ENCODE measurements at regions not wholly inside any gene's neighbourhood (a gene's known extent, or its start where the extent isn't known, plus 50 kb on each side); places are given as distances from the start of the nearest gene placed in this dataset.
A peak's percentile ranks its signal among the peaks of the same experiment; 100 is the strongest.
"Not testable (repeated sequence)": the region's sequence is repeated elsewhere in the genome, so short reads cannot be mapped to it uniquely, and the experiment has no call there.

- no peak overlapping the region for H3K27ac ChIP-seq
- TF ChIP-seq CTCF (conservative IDR thresholded peaks at IDR 0.05; ENCODE audit: low read depth) = no peak
- ChIA-PET CTCF (no interaction called here), POLR2A (ENCODE audit: low non-redundant PET) (no interaction called here)
- DNase-seq (ENCODE audit: low spot score) = no peak
Observed at GRCh38 chr2:94753466-94753998, 117.7 kb upstream of the TEKT4 start.

DNA sequence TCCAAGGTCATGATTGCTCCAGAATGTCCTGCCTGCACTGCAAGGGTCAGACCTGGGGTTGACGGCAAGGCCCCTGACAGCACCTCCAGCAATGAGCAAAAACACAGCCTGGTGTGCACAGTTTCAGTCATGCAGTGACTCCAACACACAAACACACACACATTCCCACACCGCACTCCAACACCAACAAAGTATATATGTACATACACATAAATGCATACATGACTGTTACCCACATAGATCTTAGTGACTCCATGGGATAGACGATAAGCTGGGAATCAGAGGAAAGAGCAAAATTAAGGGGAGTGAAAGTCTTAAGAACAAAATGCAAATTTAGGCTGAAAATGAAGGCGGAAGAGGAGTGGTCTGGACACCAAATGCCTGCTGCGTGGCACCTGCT is 112.7 kb upstream of the TEKT4 start:
- ChIA-PET CTCF (no interaction called here), POLR2A (ENCODE audit: low non-redundant PET) (no interaction called here)
- TF ChIP-seq CTCF (conservative IDR thresholded peaks at IDR 0.05; ENCODE audit: low read depth) = no peak
- DNase-seq (ENCODE audit: low spot score) = no peak
- no peak overlapping the region for H3K27ac ChIP-seq

- no peak overlapping the region for H3K27ac ChIP-seq
- DNase-seq (ENCODE audit: low spot score) = peak; percentile 15
- POLR2A ChIA-PET (ENCODE audit: low non-redundant PET) = no interaction called here
- no peak for TF ChIP-seq CTCF (conservative IDR thresholded peaks at IDR 0.05; ENCODE audit: low read depth)
- CTCF ChIA-PET = no interaction called here
Observed at GRCh38 chr2:94759211-94759610, 112.0 kb upstream of the TEKT4 start.

DNA sequence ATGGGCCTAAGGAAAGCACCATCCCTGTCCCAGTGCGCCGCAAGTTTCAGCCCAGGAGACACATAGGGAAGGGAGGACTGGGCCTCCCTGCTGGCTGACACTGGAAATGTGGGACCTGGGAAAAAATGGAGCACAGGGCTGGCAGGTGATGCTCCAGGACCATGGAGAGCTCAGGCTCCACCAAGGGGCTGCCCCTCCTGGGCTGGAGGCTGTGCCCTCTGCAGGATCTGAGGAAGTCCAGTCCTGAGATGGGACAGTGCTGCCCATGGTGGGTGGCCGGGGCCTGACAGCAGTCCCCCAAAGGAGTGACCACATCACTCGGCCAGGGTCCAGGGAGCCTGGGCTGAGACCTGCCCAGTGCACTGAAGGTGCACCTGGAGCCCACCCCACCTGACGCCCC is 108.6 kb upstream of the TEKT4 start:
- no peak for DNase-seq (ENCODE audit: low spot score)
- CTCF ChIA-PET = no interaction called here
- POLR2A ChIA-PET (ENCODE audit: low non-redundant PET) = no interaction called here
- no peak overlapping the region for H3K27ac ChIP-seq
- TF ChIP-seq CTCF (conservative IDR thresholded peaks at IDR 0.05; ENCODE audit: low read depth) = no peak

DNA sequence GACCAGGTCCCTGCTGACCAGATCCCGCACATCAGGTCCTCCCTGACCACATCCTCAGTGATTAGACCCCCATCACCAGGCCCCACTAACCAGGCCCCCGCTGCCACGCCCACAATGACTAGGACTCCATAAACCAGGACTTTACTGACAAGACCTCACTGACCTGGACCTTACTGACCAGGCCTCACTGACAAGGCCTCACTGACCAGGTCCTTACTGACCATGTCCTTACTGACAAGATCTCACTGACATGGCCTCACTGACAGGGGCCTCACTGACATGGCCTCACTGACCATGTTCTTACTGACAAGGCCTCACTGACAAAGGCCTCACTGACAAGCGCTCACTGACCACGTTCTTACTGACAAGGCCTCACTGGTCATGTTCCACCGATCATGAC is 107.9 kb upstream of the TEKT4 start:
- POLR2A ChIA-PET (ENCODE audit: low non-redundant PET) = no interaction called here

GRCh38 chr2:94764331-94764730 is 106.9 kb upstream of the TEKT4 start:
- H3K27ac ChIP-seq; POLR2A ChIA-PET (ENCODE audit: low non-redundant PET); CTCF ChIA-PET; DNase-seq (ENCODE audit: low spot score): not testable (repeated sequence)

More for the DNA sequence above, 107.9 kb upstream of the TEKT4 start:
- no peak for TF ChIP-seq CTCF (conservative IDR thresholded peaks at IDR 0.05; ENCODE audit: low read depth)
- H3K27ac ChIP-seq = no peak overlapping the region
- CTCF ChIA-PET = no interaction called here
- DNase-seq (ENCODE audit: low spot score) = no peak

DNA sequence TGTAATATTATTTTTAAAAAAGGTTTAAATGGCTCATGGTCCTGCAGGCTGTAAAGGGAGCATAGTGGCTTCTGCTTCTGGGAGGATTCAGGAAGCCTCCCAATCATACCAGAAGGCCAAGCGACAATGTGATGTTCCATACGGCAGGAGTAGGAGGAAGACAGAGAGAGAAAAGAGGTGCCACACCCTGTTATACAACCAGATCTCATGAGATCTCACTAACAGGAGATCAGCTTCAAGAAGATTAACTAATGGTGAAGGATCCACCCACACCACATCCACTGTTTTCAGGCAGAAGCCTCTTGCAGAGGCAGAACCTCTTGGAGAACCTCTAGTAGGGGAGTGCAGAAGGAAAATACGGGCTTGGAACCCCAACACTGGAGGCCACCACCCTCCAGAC is 103.9 kb upstream of the TEKT4 start:
- ChIA-PET POLR2A (ENCODE audit: low non-redundant PET) (no interaction called here), CTCF (no interaction called here)
- no peak for TF ChIP-seq CTCF (conservative IDR thresholded peaks at IDR 0.05; ENCODE audit: low read depth)
- H3K27ac ChIP-seq = no peak overlapping the region
- DNase-seq (ENCODE audit: low spot score) = no peak
